Hepatocyte (in vitro differentiated cells): ENCODE measurements at regions not wholly inside any gene's neighbourhood (a gene's known extent, or its start where the extent isn't known, plus 50 kb on each side); places are given as distances from the start of the nearest gene placed in this dataset.

Source experiments
- EZH2 ChIP-seq: fragments of 200-600 bp; sonication (generic); IDR thresholded peaks from 2 replicates; pipeline ENCODE4 v1.6.1; 2016; ENCODE audit warnings: antibody characterized with exemption, mild to moderate bottlenecking, borderline replicate concordance
- EZH2phosphoT487 ChIP-seq: fragments of 200-600 bp; sonication (generic); IDR thresholded peaks from one replicate; pipeline ENCODE4 v1.6.1; 2018; ENCODE audit warnings: antibody characterized with exemption, mild to moderate bottlenecking, low read depth, moderate library complexity; ENCODE audit not compliant: unreplicated experiment, severe bottlenecking
- TF ChIP-seq, protein P1 (sequence below): fragments of 200-600 bp; sonication (generic); IDR thresholded peaks from 2 replicates; pipeline ENCODE4 v1.5.1; 2016; ENCODE audit warnings: antibody characterized with exemption, mild to moderate bottlenecking; ENCODE audit not compliant: poor library complexity

DNA sequence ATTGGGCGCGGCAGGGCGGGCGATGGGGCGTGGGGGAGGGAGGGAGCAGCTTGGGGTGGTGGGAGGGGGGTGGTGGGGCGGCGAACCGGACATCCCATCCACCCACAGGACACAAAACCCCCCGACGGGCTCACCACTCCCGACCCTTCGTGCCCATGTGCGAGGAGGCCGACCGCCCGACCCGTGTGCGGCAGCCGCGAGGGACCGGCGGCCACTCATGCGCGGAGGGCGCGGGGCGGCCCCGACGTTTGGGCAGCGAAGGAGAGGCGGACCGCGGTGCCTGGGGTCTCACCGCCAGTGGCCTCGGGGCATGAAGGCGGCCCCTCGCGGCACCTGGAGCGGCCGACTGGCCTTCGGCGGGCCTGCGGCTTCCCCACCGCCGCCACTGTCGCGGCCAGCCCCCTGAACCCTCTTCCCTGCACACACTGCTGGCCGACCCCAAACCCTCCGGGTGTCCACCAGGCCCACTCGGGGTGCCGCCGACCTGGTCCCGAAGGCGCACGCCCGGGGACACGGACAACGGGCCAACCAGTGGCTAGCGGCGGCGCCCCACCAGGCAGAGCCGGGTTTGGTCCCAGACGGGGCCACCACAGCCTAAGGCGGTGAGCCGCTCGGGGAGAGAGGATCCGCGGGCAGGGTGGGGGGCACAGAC, 94.6 kb upstream of the ANKRD30BL start:
- TF ChIP-seq EZH2: no peak
- TF ChIP-seq, protein P1, sequence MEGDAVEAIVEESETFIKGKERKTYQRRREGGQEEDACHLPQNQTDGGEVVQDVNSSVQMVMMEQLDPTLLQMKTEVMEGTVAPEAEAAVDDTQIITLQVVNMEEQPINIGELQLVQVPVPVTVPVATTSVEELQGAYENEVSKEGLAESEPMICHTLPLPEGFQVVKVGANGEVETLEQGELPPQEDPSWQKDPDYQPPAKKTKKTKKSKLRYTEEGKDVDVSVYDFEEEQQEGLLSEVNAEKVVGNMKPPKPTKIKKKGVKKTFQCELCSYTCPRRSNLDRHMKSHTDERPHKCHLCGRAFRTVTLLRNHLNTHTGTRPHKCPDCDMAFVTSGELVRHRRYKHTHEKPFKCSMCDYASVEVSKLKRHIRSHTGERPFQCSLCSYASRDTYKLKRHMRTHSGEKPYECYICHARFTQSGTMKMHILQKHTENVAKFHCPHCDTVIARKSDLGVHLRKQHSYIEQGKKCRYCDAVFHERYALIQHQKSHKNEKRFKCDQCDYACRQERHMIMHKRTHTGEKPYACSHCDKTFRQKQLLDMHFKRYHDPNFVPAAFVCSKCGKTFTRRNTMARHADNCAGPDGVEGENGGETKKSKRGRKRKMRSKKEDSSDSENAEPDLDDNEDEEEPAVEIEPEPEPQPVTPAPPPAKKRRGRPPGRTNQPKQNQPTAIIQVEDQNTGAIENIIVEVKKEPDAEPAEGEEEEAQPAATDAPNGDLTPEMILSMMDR: no peak
- TF ChIP-seq EZH2phosphoT487: no peak
